ENCODE measurements at regions not wholly inside any gene's neighbourhood (a gene's known extent, or its start where the extent isn't known, plus 50 kb on each side); places are given as distances from the start of the nearest gene placed in this dataset.

DNA sequence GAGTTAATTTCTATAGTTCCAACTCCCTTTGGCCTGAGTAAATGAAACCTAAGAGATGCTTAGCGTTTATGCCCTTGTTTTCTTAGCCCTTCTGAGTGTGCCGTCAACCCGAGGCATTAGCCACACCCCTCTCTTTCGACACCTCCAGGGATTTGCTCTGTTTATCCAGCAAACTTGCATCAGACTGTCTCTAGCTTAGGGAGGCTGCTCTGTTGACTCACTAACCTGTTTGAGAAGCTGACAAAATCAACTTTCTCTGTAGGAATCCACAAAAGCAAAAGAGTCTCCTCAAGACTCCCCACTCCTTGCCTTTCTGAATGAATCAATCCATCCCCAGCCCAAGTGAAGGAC, 317.6 kb downstream of the TNS1 start:
- Histone ChIP-seq H3K4me3 (no peak overlapping the region), H3K27me3 (ENCODE audit: insufficient read depth in 3 of 3, low read length in 2 of 3) (no peaks in the 10 kb centered on the region), H3K36me3 (ENCODE audit: insufficient read depth in 1 of 2, low read depth in 1 of 2) (no peaks in the 10 kb centered on the region), H3K27ac (no peak overlapping the region), H3K9me3 (no peaks in the 10 kb centered on the region), H3K4me1 (no peaks in the 10 kb centered on the region)
- ATAC-seq (peak; percentile 56 to 89 (median 84)), DNase-seq (peak; percentile 63 to 64)
- 15 to 40% (median 32%) methylated on average over 4 of the region's 4 CpGs for WGBS, 3 donors
- intact Hi-C loops (cut with DNase I) = no loop called here
- no peak for TF ChIP-seq CTCF (IDR thresholded peaks at IDR 0.05)

GRCh38 chr2:217684431-217685254, 318.2 kb downstream of the TNS1 start:
- no peaks in the 10 kb centered on the region for H3K27me3 ChIP-seq (ENCODE audit: insufficient read depth in 3 of 3, low read length in 2 of 3)
- no peaks in the 10 kb centered on the region for H3K4me1 ChIP-seq
- WGBS, 3 donors = 63 to 70% (median 64%) methylated on average over 3 of the region's 3 CpGs
- no peak overlapping the region for H3K4me3 ChIP-seq
- H3K27ac ChIP-seq = peak overlapping the region; percentile 23
- ATAC-seq (peak in 1 of 4 donors; percentile 29), DNase-seq (no peak)
- TF ChIP-seq CTCF (IDR thresholded peaks at IDR 0.05) = no peak
- intact Hi-C loops (cut with DNase I) = no loop called here
- H3K36me3 ChIP-seq (ENCODE audit: insufficient read depth in 1 of 2, low read depth in 1 of 2) = no peaks in the 10 kb centered on the region
- H3K9me3 ChIP-seq = no peaks in the 10 kb centered on the region

DNA sequence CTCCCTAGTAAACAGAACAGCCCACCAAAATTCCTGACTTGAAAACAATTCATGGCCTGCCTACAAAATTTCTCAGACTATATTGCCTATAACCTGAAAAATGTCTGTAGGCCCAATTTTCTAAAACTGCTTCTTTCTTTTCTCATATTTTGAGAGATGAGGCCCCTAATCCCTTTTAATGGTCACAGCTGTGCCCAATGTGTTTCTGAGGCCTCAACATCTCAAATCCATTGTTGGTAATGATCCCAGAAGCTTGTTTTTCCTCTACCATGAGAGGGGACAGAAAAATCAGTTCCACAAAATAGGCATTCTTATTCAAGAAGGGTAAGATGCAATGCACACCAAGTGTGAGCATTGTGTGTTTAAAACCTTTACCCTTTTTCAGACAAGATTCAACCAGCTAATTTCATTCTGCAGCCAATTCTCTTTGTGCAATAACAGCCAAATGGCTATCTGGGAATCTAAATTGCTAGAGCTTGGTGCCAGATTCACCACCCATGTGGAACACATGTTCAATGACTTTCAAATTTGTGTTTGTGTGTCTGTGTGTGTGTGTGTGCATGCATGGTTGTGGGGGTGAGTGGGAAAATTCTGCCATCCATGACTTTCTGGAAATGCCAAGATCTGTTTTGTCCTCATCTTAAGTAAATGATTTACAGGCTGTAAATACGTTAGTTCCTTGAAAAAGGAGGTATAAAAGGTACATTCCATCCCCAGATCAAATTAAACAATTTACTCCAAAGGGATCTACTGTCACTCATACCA, 319.5 kb downstream of the TNS1 start:
- ATAC-seq (no peak), DNase-seq (no peak)
- TF ChIP-seq CTCF (IDR thresholded peaks at IDR 0.05) = no peak
- 61 to 94% (median 71%) methylated on average over 1 of the region's 1 CpG for WGBS, 3 donors
- Histone ChIP-seq H3K9me3 (no peaks in the 10 kb centered on the region), H3K27ac (no peak overlapping the region), H3K4me1 (no peaks in the 10 kb centered on the region), H3K27me3 (ENCODE audit: insufficient read depth in 3 of 3, low read length in 2 of 3) (no peaks in the 10 kb centered on the region), H3K36me3 (ENCODE audit: insufficient read depth in 1 of 2, low read depth in 1 of 2) (no peaks in the 10 kb centered on the region), H3K4me3 (no peak overlapping the region)
- intact Hi-C loops (cut with DNase I) = no loop called here

- no peaks in the 10 kb centered on the region for H3K27me3 ChIP-seq (ENCODE audit: insufficient read depth in 3 of 3, low read length in 2 of 3)
- H3K9me3 ChIP-seq = no peaks in the 10 kb centered on the region
- intact Hi-C loops (cut with DNase I) = no loop called here
- no peak for DNase-seq
- no peak overlapping the region for H3K27ac ChIP-seq
- no peaks in the 10 kb centered on the region for H3K4me1 ChIP-seq
- peak in 1 of 4 donors; percentile 40 for ATAC-seq
- no peak for TF ChIP-seq CTCF (IDR thresholded peaks at IDR 0.05)
- H3K4me3 ChIP-seq = no peak overlapping the region
- H3K36me3 ChIP-seq (ENCODE audit: insufficient read depth in 1 of 2, low read depth in 1 of 2) = no peaks in the 10 kb centered on the region
These were observed 321.0 kb downstream of the TNS1 start for GRCh38 chr2:217681791-217682190.

All from psoas muscle (tissue), 7 donors.